WTC11 (cell line): ENCODE measurements at regions not wholly inside any gene's neighbourhood (a gene's known extent, or its start where the extent isn't known, plus 50 kb on each side); places are given as distances from the start of the nearest gene placed in this dataset.

Experiments used
- ATAC-seq: fragments of 200-7000 bp; cut with Tn5 transposase; 2 replicates; pipeline ENCODE4 v1.10.0; 2021; ENCODE audit warnings: mild to moderate bottlenecking, moderate library complexity
- CTCF ChIA-PET: fragments of 300-600 bp; sonication (Branson Sonifier 250); formaldehyde crosslinking; loops from one replicate; lab custom pipeline; 2021; ENCODE audit warnings: antibody characterized with exemption; lab: Charles Lee
- POLR2A ChIA-PET: fragments of 350-600 bp; sonication (Branson Sonifier 250); formaldehyde crosslinking; loops from one replicate; lab custom pipeline; 2021; ENCODE audit warnings: antibody characterized with exemption; lab: Charles Lee
- DNase-seq: peaks from one replicate; pipeline ENCODE4 v3.0.0; 2021; ENCODE audit warnings: low spot score
- H3K27ac Mint-ChIP-seq: 2 replicates; pipeline ENCODE4 v1.8.0; 2021; ENCODE audit warnings: mixed read lengths
- H3K27me3 Mint-ChIP-seq: 2 replicates; pipeline ENCODE4 v1.8.0; 2021; ENCODE audit warnings: low read depth, mild to moderate bottlenecking, moderate library complexity, mixed read lengths
- H3K36me3 Mint-ChIP-seq: 2 replicates; pipeline ENCODE4 v1.8.0; 2021; ENCODE audit warnings: mixed read lengths
- H3K4me1 Mint-ChIP-seq: 2 replicates; pipeline ENCODE4 v1.8.0; 2022; ENCODE audit warnings: mixed read lengths
- H3K4me3 Mint-ChIP-seq: 2 replicates; pipeline ENCODE4 v1.8.0; 2021; ENCODE audit warnings: mild to moderate bottlenecking, moderate library complexity, mixed read lengths
- H3K9me3 Mint-ChIP-seq: 2 replicates; pipeline ENCODE4 v1.8.0; 2021; ENCODE audit warnings: mixed read lengths
- CDX4 ChIP-seq: fragments of 250-450 bp; sonication (Bioruptor Pico); IDR thresholded peaks from 2 replicates; pipeline ENCODE4 v1.9.0; 2021; ENCODE audit warnings: moderate library complexity, mild to moderate bottlenecking, inconsistent platforms, borderline replicate concordance
- CREB1 ChIP-seq: sonication (generic); formaldehyde crosslinking; IDR thresholded peaks from 2 replicates; pipeline ENCODE4 v1.8.0; 2023; ENCODE audit warnings: mild to moderate bottlenecking, missing genetic modification reagents
- CTCF ChIP-seq: fragments of 200-600 bp; IDR thresholded peaks from 2 replicates; pipeline ENCODE4 v1.8.0; 2022; ENCODE audit warnings: antibody characterized with exemption
- E2F1 ChIP-seq: sonication (generic); formaldehyde crosslinking; IDR thresholded peaks from 2 replicates; pipeline ENCODE4 v1.8.0; 2022; ENCODE audit warnings: mild to moderate bottlenecking, missing genetic modification reagents
- EMX1 ChIP-seq: fragments of 250-450 bp; sonication (Bioruptor Pico); IDR thresholded peaks from 2 replicates; pipeline ENCODE4 v1.8.0; 2021; ENCODE audit warnings: mild to moderate bottlenecking
- FOXP1 ChIP-seq: sonication (generic); formaldehyde crosslinking; IDR thresholded peaks from 2 replicates; pipeline ENCODE4 v1.8.0; 2022; ENCODE audit warnings: missing genetic modification reagents, mild to moderate bottlenecking, moderate library complexity, borderline replicate concordance
- OVOL2 ChIP-seq: fragments of 250-450 bp; sonication (Bioruptor Pico); IDR thresholded peaks from 2 replicates; pipeline ENCODE4 v1.9.0; 2021; ENCODE audit warnings: mild to moderate bottlenecking, borderline replicate concordance
- SMAD4 ChIP-seq: sonication (generic); formaldehyde crosslinking; IDR thresholded peaks from 2 replicates; pipeline ENCODE4 v1.8.0; 2022; ENCODE audit warnings: mild to moderate bottlenecking, missing genetic modification reagents
- SOX15 ChIP-seq: fragments of 250-450 bp; sonication (Bioruptor Pico); IDR thresholded peaks from 2 replicates; pipeline ENCODE4 v1.9.0; 2021; ENCODE audit warnings: mild to moderate bottlenecking
- TCF7 ChIP-seq: sonication (generic); formaldehyde crosslinking; IDR thresholded peaks from 2 replicates; pipeline ENCODE4 v1.8.0; 2022; ENCODE audit warnings: mild to moderate bottlenecking, low read depth, missing genetic modification reagents, moderate library complexity
- ZMAT4 ChIP-seq: fragments of 250-450 bp; sonication (Bioruptor Pico); IDR thresholded peaks from 2 replicates; pipeline ENCODE4 v1.9.0; 2021; ENCODE audit warnings: mild to moderate bottlenecking
- ZNF219 ChIP-seq: sonication (generic); formaldehyde crosslinking; IDR thresholded peaks from 2 replicates; pipeline ENCODE4 v1.8.0; 2023; ENCODE audit warnings: missing genetic modification reagents, mild to moderate bottlenecking, borderline replicate concordance
- ZNF317 ChIP-seq: sonication (generic); formaldehyde crosslinking; IDR thresholded peaks from 2 replicates; pipeline ENCODE4 v1.8.1; 2023; ENCODE audit warnings: low read depth, mild to moderate bottlenecking, moderate library complexity, missing genetic modification reagents, borderline replicate concordance
- ZNF416 ChIP-seq: fragments of 250-450 bp; sonication (Bioruptor Pico); IDR thresholded peaks from 2 replicates; pipeline ENCODE4 v1.9.0; 2021; ENCODE audit warnings: mild to moderate bottlenecking, inconsistent platforms
- ZNF532 ChIP-seq: fragments of 250-450 bp; sonication (Bioruptor Pico); IDR thresholded peaks from 2 replicates; pipeline ENCODE4 v1.9.0; 2021; ENCODE audit warnings: mild to moderate bottlenecking, borderline replicate concordance
- TF ChIP-seq, protein P1 (sequence below): sonication (generic); formaldehyde crosslinking; conservative IDR thresholded peaks from 2 replicates; pipeline ENCODE4 v1.8.1; 2022; ENCODE audit warnings: mild to moderate bottlenecking, missing genetic modification reagents
- TF ChIP-seq, protein P2 (sequence below): fragments of 250-450 bp; sonication (Bioruptor Pico); IDR thresholded peaks from 2 replicates; pipeline ENCODE4 v2.1.2; 2022; ENCODE audit warnings: mild to moderate bottlenecking, moderate library complexity

DNA sequence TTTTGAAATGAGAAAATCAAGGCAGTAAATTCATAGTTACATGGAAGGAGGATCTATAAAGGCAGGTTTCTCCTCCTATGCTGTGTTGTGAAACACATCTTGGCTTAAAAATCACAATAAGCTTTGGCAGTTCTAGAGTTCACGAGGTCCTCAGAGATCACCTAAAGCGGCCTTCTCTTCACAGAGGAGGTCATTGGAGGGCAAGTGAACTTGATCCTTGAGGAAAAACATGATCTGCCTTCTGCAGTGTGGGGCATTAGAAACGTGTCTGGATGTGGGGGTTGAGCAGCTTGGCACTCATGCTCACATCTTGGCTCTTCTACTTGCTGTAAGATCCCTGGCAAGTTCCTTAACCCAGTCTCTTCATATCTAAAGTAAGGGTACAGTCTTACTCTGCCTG is 96.1 kb upstream of the BMPER start:
- no peak overlapping the region for H3K4me3 Mint-ChIP-seq
- CTCF ChIA-PET = interaction anchor here (0.9 to 1.6 kb wide), 3 partner anchors 77 to 350 kb away, joined by 3 to 6 read pairs (median 4); no protein-coding TSS in a partner anchor
- DNase-seq (no peak), ATAC-seq (no peak)
- H3K9me3 Mint-ChIP-seq = peaks cover 12% of the 10 kb centered on the region
- H3K36me3 Mint-ChIP-seq = no peaks in the 10 kb centered on the region
- TF ChIP-seq OVOL2 (CRISPR knock-in tag) (no peak), SMAD4 (CRISPR knock-in tag) (no peak), ZNF317 (CRISPR knock-in tag) (no peak), ZNF416 (CRISPR knock-in tag) (no peak), ZNF532 (CRISPR knock-in tag) (no peak), FOXP1 (CRISPR knock-in tag) (no peak), ZNF219 (CRISPR knock-in tag) (no peak), TCF7 (CRISPR knock-in tag) (no peak), SOX15 (CRISPR knock-in tag) (no peak), CDX4 (no peak)
- TF ChIP-seq, protein P1, sequence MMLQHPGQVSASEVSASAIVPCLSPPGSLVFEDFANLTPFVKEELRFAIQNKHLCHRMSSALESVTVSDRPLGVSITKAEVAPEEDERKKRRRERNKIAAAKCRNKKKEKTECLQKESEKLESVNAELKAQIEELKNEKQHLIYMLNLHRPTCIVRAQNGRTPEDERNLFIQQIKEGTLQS (CRISPR knock-in tag) = no peak
- peaks cover 10% of the 10 kb centered on the region for H3K4me1 Mint-ChIP-seq
- H3K27ac Mint-ChIP-seq = no peak overlapping the region
- POLR2A ChIA-PET = no interaction called here
- no peaks in the 10 kb centered on the region for H3K27me3 Mint-ChIP-seq

- ChIA-PET CTCF (interaction anchor here (1.2 kb wide), 1 partner anchor 27 kb away, joined by 3 read pairs; no protein-coding TSS in a partner anchor), POLR2A (no interaction called here)
- peaks cover 10% of the 10 kb centered on the region for H3K4me1 Mint-ChIP-seq
- no peak overlapping the region for H3K27ac Mint-ChIP-seq
- no peaks in the 10 kb centered on the region for H3K27me3 Mint-ChIP-seq
- TF ChIP-seq, protein P2, sequence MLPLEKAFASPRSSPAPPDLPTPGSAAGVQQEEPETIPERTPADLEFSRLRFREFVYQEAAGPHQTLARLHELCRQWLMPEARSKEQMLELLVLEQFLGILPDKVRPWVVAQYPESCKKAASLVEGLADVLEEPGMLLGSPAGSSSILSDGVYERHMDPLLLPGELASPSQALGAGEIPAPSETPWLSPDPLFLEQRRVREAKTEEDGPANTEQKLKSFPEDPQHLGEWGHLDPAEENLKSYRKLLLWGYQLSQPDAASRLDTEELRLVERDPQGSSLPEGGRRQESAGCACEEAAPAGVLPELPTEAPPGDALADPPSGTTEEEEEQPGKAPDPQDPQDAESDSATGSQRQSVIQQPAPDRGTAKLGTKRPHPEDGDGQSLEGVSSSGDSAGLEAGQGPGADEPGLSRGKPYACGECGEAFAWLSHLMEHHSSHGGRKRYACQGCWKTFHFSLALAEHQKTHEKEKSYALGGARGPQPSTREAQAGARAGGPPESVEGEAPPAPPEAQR (CRISPR knock-in tag) = no peak
- TF ChIP-seq CREB1 (CRISPR knock-in tag) = no peak
- TF ChIP-seq EMX1 (CRISPR knock-in tag) = no peak
- TF ChIP-seq ZMAT4 (CRISPR knock-in tag) = no peak
- TF ChIP-seq E2F1 (CRISPR knock-in tag) = no peak
- no peak for TF ChIP-seq CTCF
- TF ChIP-seq, all 79 proteins: peak for 0
- Mint-ChIP-seq H3K36me3 (no peaks in the 10 kb centered on the region), H3K4me3 (no peak overlapping the region), H3K9me3 (peaks cover 12% of the 10 kb centered on the region)
- no peak for DNase-seq
- ATAC-seq = no peak
Measured at GRCh38 chr7:33810356-33810755, 95.0 kb upstream of the BMPER start.
